Keratinocyte (primary cell): ENCODE measurements at regions not wholly inside any gene's neighbourhood (a gene's known extent, or its start where the extent isn't known, plus 50 kb on each side); places are given as distances from the start of the nearest gene placed in this dataset.

Source experiments
- CTCF ChIP-seq, 3 experiments: IDR thresholded peaks in 1 of 3; conservative IDR thresholded peaks in 1 of 3; optimal IDR thresholded peaks in 1 of 3; 2 replicates in 2 of 3; 3 replicates in 1 of 3; pipeline versions ENCODE3 to v1.5.1; 2011; ENCODE audit warnings: low read length in 3 of 3, mild to moderate bottlenecking in 3 of 3, moderate library complexity in 2 of 3, control low read depth in 1 of 3, inconsistent platforms in 1 of 3; ENCODE audit not compliant: insufficient read depth in 2 of 3; ENCODE audit errors: extremely low read depth in 1 of 3
- EZH2 ChIP-seq: IDR thresholded peaks from one replicate; pipeline ENCODE4 v1.6.1; 2012; ENCODE audit warnings: inconsistent platforms, mild to moderate bottlenecking, low read length, moderate library complexity

GRCh38 chr6:144651234-144651633 is 366.1 kb downstream of the UTRN start:
- TF ChIP-seq CTCF (optimal IDR thresholded peaks at IDR 0.05 in 1 of 3, IDR thresholded peaks at IDR 0.05 in 1 of 3, conservative IDR thresholded peaks at IDR 0.05 in 1 of 3; ENCODE audit: extremely low read depth in 1 of 3, insufficient read depth in 2 of 3, low read length in 3 of 3) (no peak), EZH2 (no peak)
